Sciatic nerve (tissue), 2 donors: ENCODE measurements at regions not wholly inside any gene's neighbourhood (a gene's known extent, or its start where the extent isn't known, plus 50 kb on each side); places are given as distances from the start of the nearest gene placed in this dataset.

Source experiments
- ATAC-seq: fragments of 200-7000 bp; cut with Tn5 transposase; one replicate; pipeline ENCODE4 v1.9.1; 2020; ENCODE audit warnings: mild to moderate bottlenecking, moderate library complexity
- DNase-seq: peaks from one replicate; pipeline ENCODE4 v3.0.0-alpha.2; 2020; ENCODE audit warnings: low spot score
- intact Hi-C: fragments of 100-400 bp; cut with DNase I; formaldehyde crosslinking; loops from one replicate; pipeline ENCODE4 v1.14.2; 2022
- donor health status: DM: no; HTN: no; CAD: no.
- donor health status: DM: no; HTN: no; CAD: no.

DNA sequence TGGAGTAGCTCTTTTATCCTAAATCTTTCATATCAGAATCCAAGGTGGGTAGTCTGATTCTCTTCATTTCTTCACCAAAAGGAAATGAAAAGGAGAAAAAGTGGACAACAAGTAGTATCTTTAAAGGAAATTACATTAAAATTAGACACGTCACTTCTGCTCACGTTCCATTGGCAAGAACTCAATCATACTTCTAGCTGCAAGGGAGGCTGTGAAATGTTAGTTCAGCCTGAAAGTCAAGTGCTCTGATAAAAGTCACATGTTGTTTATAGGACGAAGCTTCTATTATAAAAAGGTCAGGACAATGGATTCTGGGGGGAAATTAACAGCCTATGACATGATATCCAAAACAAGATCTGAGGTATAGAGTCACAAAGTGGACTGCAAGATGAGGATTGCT lies 164.6 kb upstream of the MCTP2 start:
- DNase-seq (no peak), ATAC-seq (no peak)
- intact Hi-C loops, result no loop called here

DNA sequence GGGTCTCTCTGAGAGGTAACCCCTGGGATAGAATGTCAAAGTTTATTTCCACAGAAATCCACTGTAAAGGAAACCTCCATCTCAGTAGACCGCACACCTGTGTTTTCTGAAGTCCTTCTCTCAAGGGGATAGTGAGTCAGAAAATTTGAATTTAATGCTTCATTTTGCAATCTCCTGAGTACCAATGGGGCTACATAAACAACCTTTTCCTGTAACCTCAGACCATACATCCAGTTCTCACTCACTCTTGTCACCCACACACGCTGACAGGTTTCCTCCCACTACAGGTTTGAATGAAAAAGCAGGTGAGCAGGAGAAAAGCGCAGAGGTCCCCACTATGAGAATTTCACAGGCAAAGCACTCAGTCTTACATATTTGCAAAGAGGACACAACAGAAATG lies 165.3 kb upstream of the MCTP2 start:
- DNase-seq (no peak), ATAC-seq (no peak)
- intact Hi-C loops, result no loop called here

DNA sequence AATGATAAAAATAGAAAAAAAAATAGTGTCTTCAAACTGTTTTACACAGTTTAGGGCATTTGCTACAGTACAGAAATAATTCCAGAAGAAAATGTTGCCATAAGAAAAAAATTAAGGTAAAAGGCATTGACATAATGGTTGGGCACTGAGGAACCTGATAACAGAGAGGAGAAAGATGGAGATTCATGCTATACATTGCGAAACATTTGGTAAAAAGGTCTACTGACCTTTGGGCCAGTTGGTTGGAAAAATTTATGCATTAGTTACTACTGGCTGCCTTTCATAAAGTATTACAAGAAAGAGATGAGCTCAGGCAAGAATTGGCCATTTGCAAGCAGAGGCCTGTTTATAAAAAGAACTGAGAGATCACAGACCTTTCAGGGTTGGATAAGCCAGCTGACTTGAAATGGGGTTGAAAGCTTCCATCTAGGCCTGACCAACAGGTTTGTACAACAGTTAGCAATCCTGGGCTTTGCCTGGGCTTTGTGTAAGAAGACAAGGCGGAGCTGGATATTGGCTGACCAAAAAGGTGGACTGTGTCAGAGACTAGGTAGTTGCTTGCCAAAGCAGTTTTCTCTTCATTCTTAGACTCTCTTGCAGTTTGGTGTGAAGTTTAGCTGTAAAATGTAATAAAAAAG lies 166.6 kb upstream of the MCTP2 start:
- no peak for DNase-seq
- intact Hi-C loops, result no loop called here
- no peak for ATAC-seq

DNA sequence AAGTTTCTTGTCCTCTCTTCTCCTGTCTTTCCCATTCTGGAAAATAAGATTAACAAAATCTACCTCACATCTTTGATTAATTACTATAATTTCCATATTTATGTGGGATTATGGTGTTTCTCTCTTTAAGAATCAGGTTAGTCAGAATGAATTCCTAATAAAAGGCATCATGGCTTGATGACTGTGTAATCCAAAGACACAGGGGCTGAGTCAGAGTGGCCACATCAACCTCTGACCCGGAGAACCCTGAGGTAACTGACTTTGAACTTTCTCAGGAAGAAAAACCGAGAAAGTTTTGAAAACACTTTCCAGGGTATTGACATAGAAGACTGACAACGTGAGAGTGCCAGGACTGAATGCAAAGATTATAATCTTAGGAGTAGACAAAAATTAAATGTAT lies 170.3 kb upstream of the MCTP2 start:
- intact Hi-C loops, result no loop called here
- ATAC-seq (no peak), DNase-seq (no peak)

DNA sequence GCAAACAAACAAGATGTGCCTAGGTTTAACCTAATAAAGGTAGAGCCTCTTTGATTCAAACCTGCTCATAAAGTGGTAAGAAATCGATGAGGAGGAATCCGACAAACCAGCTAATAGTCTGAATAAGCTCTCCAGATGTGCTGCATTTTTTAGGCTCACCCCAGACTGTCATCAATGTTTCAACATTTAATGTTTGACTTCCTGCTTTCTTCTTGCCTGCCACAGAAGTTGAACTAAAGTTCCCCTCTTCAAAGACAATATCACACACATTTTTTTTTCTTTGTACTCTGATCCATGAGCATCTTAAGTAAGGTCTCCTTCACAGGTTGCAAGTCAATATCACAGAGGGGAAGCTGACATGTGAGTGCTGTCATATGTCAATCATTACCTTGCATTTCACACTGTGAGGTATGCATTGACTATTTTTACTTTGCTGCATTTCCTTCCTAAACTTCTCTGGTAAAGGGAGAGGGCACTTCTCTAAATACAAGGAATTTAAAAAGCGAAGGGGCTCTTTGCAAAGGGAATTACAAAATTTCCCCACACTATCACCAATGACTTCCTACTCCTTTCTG lies 172.3 kb upstream of the MCTP2 start:
- intact Hi-C loops, result no loop called here
- no peak for ATAC-seq
- DNase-seq, result no peak

DNA sequence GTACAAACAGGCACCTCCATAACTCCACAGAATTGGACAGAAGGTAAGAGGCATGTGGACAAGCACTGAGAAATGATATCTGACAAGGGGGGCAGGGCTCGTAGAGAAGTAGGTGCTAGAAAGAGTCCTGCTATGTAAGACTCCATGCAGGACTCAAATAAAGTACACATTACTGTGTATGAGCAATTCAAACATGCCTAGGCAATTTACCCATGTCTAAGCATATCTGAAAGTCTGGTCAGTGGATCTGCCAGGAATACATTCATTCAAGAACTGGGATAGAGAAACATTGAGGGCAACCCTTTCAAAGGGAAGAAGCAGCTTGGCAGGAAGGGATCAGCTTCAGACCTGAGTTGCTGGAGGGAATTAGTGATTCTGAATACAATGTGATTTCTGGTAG lies 174.1 kb upstream of the MCTP2 start:
- intact Hi-C loops, result no loop called here
- ATAC-seq (no peak), DNase-seq (no peak)

DNA sequence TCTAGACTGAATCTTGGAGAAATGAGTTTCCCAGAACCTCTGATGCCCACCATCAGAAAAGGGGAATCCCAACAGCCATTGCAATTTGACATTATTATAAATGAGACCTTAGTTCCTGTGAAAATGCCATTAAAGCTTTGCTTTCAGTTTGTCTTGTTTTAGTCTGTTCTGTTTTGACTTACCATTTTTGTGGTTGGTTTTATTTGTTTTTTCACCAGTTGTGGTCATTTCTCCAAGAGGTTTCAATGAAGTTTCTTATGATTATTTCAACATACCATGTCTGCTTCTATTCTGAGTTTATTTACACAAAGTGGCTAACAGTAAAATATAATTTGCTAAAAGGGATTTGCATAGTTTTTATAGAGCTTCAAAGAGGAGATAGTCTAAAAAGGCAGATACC lies 175.0 kb upstream of the MCTP2 start:
- intact Hi-C loops, result no loop called here
- DNase-seq, result no peak
- no peak for ATAC-seq

DNA sequence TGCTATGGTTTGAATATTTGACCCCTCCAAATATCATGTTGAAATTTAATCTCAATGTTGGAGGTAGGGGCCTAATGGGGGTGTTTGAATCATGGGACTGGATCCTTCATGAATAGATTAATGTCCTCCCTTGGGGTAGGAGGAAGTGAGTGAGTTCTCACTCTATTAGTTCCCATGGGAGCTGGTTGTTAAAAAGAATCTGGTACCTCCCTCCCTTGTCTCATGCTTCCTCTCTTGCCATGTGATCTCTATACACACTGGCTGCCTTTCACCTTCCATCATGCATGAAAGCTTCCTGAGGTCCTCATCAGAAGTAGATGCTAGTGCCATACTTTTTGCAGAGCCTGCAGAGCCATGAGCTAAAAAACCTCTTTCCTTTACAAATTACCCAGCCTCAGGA lies 177.7 kb upstream of the MCTP2 start:
- intact Hi-C loops, result no loop called here
- ATAC-seq (no peak), DNase-seq (no peak)

DNA sequence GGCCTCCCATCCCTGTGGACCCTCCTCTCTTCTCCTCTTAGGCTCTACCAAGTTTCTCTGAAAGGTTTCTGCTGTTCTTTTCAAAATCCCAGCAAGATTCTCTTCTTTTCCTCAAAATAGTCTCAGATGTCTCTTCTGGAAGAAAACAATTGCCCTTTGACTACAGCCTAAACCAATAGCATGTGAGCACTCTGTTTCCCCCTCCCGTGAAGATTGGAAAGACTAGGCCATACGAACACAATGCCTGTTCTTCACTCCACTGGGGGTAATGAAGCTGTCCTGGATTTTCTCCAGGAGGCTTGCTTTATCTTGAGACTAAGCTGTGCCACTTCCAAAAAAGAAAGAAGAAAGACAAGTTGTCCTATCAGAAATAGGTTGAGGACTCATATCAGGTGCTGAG lies 178.7 kb upstream of the MCTP2 start:
- intact Hi-C loops, result no loop called here
- DNase-seq (no peak), ATAC-seq (peak; percentile 24)

DNA sequence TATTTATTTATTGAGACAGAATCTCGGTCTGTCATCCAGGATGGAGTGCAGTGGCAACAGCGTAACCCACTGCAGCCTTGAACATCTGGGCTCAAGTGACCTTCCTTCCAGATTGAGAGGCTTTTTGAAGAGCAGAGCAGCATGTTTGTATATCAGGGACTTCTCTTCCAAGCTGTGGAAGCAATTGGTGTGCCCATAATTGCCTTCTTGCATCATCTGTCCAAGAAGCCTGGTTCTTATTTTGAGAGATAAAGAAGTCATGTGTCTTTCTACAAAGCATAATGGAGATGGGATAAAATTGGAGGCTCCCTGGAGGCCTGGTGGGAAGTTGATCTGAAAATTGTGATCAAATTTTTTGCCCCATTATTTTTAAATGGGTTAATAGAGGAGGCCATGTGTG lies 183.8 kb upstream of the MCTP2 start:
- DNase-seq (no peak), ATAC-seq (no peak)
- intact Hi-C loops, result no loop called here

DNA sequence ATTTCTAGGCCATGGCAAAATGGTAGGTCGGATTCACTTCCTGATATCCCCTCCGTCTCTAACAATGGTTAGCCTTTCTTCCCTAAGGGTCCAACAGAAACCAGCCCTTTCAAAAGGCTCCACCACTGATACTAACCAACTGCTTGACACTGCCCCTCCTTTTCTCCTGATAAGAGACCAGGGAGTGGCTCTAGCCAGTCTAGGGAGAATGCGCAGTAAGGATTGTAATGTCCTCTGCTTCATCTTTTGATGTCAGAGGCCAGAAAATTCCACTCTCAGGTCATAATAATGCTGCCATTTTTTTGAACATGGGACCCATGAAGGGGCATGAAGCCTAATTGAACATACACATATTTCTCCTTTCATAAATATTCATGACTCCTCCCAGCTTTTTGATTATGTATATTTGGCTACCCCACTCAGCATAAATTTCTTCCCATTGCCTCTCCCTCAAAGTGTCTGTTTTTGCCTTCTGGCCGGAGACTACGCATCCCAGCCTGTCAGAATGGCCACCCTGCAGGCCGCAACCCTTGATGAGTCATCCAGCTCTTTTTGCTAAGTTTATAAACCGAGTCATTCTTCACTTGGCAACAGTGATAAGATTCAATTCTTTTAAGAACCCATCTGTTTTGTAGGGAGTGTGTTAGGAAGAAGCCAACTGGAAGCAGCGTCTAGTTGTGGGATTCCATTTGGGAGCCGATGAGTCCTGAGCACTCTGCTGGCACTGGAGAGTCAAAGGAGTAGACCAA lies 189.0 kb upstream of the MCTP2 start:
- DNase-seq (no peak), ATAC-seq (no peak)
- intact Hi-C loops, result no loop called here

DNA sequence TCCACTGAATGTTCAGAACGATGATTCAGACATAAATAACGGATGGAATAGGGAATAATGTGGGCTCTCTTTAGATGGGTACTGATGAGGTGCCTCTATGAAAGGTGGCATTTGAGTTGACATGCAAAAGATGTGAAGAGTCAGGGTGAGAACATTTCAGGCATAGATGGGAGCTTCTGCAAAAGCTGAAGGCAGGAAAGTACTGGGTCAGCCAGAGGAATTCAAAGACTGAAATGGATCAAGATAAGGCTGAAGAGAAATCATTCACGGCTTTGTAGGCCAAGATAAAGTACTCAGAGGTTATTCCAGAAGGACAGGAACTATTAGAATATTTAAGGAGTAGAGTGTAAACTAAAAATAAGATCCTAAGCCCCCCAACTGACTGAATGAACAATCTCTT lies 189.6 kb upstream of the MCTP2 start:
- intact Hi-C loops, result no loop called here
- DNase-seq (no peak), ATAC-seq (no peak)

DNA sequence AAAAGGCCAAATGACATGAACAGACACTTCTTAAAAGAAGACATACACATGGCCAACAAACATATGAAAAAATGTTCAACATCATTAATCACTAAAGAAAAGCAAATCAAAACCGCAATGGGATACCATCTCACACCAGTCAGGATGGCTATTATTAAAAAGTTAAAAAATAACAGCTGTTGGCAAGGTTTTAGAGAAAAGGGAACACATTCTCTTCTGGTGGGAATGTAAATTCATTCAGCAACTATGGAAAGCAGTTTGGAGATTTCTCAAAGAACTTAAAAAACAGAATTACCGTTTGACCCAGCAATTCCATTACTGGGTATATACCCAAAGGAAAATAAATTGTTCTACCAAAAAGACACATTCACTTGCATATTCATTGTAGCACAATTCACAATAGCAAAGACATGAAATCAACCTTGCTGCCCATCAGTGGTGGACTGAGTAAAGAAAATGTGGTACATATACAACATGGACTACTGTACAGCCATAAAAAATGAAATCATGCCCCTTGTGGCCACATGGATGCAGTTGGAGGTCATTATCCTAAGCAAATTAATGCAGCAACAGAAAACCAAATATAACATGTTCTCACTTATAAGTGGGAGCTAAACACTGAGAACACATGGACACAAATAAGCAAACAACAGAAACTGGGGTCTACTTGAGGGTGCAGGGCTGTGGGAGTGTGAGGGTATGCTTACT lies 190.7 kb upstream of the MCTP2 start:
- no peak for ATAC-seq
- intact Hi-C loops, result no loop called here

DNA sequence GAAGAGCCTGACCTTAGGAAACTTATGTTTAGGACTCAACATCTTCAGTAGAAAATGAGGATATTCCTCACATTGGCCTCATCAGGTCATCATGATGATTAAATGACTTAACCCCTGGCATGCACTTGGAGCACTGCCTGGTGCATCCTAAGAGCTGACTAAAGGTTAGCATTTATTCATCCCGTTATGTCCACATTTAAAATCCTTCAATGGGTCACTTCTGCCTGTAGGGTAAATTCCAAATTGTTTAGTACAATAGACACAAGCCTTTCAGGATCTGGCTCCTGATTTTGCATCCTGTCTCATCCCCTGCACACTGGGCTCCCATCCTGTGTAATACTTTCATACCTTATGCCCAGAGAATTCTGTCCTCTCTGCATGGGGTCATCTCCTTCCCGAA lies 195.2 kb upstream of the MCTP2 start:
- no peak for DNase-seq
- no peak for ATAC-seq
- intact Hi-C loops, result no loop called here

More for the DNA sequence above, 190.7 kb upstream of the MCTP2 start:
- DNase-seq, result no peak

DNA sequence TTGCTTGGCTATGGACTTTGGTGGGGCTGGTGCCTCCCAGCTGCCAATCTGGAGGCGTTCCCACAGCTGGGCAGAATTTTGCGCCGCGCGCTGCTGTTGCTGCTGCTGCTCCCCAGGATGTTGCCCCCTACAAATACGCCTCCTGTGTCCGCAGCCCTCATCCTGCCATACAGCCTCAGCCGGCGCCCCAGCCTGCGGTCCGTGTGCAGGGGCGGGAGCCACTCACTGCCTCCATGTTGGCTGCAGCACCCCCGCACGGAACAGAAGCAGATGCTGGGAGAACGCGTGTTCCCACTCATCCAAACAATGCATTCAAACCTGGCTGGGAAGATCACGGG lies 197.7 kb upstream of the MCTP2 start:
- ATAC-seq, result peak; percentile 38
- intact Hi-C loops, result no loop called here
- DNase-seq, result no peak

DNA sequence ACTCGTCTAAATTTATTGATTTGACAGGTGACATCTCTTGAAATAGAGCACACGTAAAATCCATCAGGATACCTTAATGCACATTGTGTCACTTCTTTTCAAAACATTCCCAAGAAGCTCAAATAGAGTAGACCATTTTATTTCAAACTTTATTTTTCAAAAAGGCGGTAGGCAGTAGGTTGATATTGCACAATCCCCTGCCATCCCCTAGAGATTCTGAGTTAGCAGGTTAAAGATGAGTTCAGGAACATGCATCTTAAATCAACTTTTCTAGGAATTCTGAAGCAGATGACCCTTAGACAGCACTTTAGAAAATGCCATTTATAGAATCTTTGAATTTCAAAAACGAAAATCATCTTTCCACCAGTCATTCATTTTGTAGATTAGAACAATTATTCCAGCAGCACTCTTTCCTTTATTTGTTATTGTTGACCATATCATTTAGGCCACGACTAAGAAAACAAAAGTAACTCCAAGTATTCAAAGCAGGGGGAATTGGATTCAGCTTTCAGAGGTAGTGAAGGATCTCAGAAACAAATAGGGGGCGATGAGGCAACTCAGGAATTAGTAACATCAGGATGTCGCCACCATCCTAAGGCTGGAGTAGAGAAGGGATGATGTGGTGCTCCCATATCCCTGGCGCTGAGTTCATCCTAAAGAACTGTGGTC lies 198.2 kb upstream of the MCTP2 start:
- ATAC-seq (peak; percentile 77), DNase-seq (no peak)
- intact Hi-C loops, result no loop called here

DNA sequence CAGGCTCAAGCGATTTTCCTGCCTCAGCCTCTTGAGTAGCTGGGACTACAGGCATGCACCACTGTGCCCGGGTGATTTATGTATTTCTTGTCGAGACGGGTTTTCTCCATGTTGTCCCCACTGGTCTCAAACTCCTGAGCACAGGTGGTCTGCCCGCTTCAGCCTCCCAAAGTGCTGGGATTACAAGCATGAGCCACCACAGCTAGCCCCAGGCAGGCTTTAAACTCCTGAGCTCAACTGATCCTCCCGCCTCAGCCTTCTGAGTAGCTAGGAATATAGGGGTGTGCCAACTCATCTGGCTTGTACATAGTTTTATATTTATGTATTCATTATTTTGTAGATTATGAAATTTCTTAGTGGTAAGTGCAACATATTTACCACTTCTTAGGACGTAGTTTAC lies 198.8 kb upstream of the MCTP2 start:
- intact Hi-C loops, result no loop called here
- DNase-seq (no peak), ATAC-seq (no peak)

DNA sequence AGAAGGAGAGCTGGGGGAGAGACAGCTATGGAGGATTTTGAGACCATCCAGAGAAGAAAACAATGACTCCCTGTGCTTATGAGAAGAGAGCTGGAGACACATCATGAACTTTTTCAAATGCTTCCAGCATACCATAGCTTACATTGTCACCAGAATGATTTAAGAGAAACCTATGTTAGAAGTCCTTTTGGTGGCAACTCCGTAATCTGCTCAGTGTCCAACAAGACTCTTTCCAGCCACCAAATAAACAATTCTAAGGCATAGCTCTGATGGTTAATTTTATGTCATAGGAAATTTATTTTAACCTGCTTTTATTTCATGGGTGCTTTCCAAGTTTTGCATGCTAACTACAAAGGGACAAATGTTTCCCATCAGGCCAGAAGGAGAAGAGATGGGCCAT lies 200.3 kb upstream of the MCTP2 start:
- ATAC-seq (no peak), DNase-seq (no peak)
- intact Hi-C loops, result no loop called here

DNA sequence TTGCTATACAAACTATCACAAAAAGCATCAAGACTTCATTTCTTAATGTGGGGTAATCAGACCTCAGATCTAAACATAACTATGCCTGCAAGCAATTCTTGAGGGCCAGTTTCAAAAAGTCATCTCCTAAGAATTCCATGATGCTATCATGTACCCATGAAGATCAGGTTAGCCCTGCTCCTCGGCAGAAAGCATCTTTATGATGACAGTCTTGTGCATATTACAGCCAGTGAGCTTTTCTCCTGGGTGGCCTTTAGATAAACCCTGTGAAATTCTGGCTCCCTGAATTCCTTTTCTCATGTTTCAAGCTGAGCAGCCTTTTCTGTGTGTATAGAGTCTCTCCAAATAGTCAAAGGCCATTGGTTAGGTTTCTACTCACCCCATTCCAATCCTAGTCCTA lies 201.9 kb upstream of the MCTP2 start:
- ATAC-seq (no peak), DNase-seq (no peak)
- intact Hi-C loops, result no loop called here

DNA sequence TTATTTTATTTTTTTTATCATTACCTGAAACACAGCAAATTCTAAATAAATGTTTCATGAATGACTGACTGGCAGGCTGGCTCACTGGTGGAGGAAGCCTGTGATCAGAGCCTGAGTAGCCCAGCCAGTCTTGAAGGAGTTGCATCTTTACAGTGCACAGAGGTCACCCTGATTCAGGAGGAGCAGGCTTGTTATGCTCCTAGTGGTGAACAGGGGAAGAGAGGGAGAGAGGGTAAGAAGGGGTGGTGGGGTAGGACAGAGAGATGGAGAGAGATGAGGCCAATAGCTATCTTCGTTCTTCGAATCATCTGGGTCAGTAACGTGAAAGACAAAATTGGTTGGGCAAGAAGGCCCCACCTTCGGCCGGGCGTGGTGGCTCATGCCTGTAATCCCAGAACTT lies 202.6 kb upstream of the MCTP2 start:
- ATAC-seq (no peak), DNase-seq (no peak)
- intact Hi-C loops, result no loop called here
